ENCODE measurements at regions not wholly inside any gene's neighbourhood (a gene's known extent, or its start where the extent isn't known, plus 50 kb on each side); places are given as distances from the start of the nearest gene placed in this dataset.

- TF ChIP-seq CTCF (IDR thresholded peaks at IDR 0.05), result no peak
- no peaks in the 10 kb centered on the region for H3K27me3 ChIP-seq
- ATAC-seq, result no peak
- intact Hi-C loops (cut with DNase I), result no loop called here
- no peak overlapping the region for H3K4me3 ChIP-seq
- H3K27ac ChIP-seq, result no peak overlapping the region
- no peak for DNase-seq
- H3K9me3 ChIP-seq, result peaks cover 0 to 93% of the 10 kb centered on the region in 2 donors
- H3K4me1 ChIP-seq, result no peaks in the 10 kb centered on the region
- no peaks in the 10 kb centered on the region for H3K36me3 ChIP-seq
Measured at GRCh38 chr12:38016602-38017001, 300.0 kb upstream of the ALG10B start.

- H3K36me3 ChIP-seq, result no peaks in the 10 kb centered on the region
- no peak for ATAC-seq
- H3K9me3 ChIP-seq, result peaks cover 0 to 93% of the 10 kb centered on the region in 2 donors
Measured at GRCh38 chr12:38025916-38026315, 290.7 kb upstream of the ALG10B start.

GRCh38 chr12:38053113-38053512 is 263.5 kb upstream of the ALG10B start:
- no peak for DNase-seq
- no peak for TF ChIP-seq CTCF (IDR thresholded peaks at IDR 0.05)

More at GRCh38 chr12:38025916-38026315, 290.7 kb upstream of the ALG10B start:
- DNase-seq, result no peak
- intact Hi-C loops (cut with DNase I), result no loop called here
- no peak overlapping the region for H3K4me3 ChIP-seq
- H3K27me3 ChIP-seq, result no peaks in the 10 kb centered on the region
- H3K27ac ChIP-seq, result no peak overlapping the region
- no peak for TF ChIP-seq CTCF (IDR thresholded peaks at IDR 0.05)
- no peaks in the 10 kb centered on the region for H3K4me1 ChIP-seq

GRCh38 chr12:38053655-38054464 is 262.7 kb upstream of the ALG10B start:
- TF ChIP-seq CTCF (IDR thresholded peaks at IDR 0.05), result no peak
- intact Hi-C loops (cut with DNase I), result no loop called here
- Histone ChIP-seq H3K9me3 (peaks cover 0 to 75% of the 10 kb centered on the region in 2 donors), H3K4me3 (no peak overlapping the region), H3K36me3 (no peaks in the 10 kb centered on the region), H3K4me1 (no peaks in the 10 kb centered on the region), H3K27ac (no peak overlapping the region), H3K27me3 (no peaks in the 10 kb centered on the region)
- DNase-seq (peak in 2 of 4 donors; percentile 1 to 38), ATAC-seq (peak; percentile 52)

More at GRCh38 chr12:38053113-38053512, 263.5 kb upstream of the ALG10B start:
- no peak overlapping the region for H3K27ac ChIP-seq
- H3K4me1 ChIP-seq, result no peaks in the 10 kb centered on the region
- no peak overlapping the region for H3K4me3 ChIP-seq
- no peaks in the 10 kb centered on the region for H3K27me3 ChIP-seq
- intact Hi-C loops (cut with DNase I), result no loop called here
- H3K36me3 ChIP-seq, result no peaks in the 10 kb centered on the region
- no peak for ATAC-seq
- peaks cover 0 to 81% of the 10 kb centered on the region in 2 donors for H3K9me3 ChIP-seq

- Histone ChIP-seq H3K4me3 (no peak overlapping the region), H3K4me1 (no peaks in the 10 kb centered on the region), H3K27ac (no peak overlapping the region), H3K36me3 (no peaks in the 10 kb centered on the region), H3K9me3 (peaks cover 0 to 63% of the 10 kb centered on the region in 2 donors), H3K27me3 (no peaks in the 10 kb centered on the region)
- DNase-seq (no peak), ATAC-seq (no peak)
- no peak for TF ChIP-seq CTCF (IDR thresholded peaks at IDR 0.05)
- intact Hi-C loops (cut with DNase I), result no loop called here
Measured at GRCh38 chr12:38056701-38057689, 259.6 kb upstream of the ALG10B start.

Data from left lung (tissue), 4 donors.